COLO829 (cell line): ENCODE measurements at regions not wholly inside any gene's neighbourhood (a gene's known extent, or its start where the extent isn't known, plus 50 kb on each side); places are given as distances from the start of the nearest gene placed in this dataset.

Experiments
- DNase-seq: peaks from one replicate; pipeline ENCODE4 v3.0.0; 2012; ENCODE audit warnings: low spot score

DNA sequence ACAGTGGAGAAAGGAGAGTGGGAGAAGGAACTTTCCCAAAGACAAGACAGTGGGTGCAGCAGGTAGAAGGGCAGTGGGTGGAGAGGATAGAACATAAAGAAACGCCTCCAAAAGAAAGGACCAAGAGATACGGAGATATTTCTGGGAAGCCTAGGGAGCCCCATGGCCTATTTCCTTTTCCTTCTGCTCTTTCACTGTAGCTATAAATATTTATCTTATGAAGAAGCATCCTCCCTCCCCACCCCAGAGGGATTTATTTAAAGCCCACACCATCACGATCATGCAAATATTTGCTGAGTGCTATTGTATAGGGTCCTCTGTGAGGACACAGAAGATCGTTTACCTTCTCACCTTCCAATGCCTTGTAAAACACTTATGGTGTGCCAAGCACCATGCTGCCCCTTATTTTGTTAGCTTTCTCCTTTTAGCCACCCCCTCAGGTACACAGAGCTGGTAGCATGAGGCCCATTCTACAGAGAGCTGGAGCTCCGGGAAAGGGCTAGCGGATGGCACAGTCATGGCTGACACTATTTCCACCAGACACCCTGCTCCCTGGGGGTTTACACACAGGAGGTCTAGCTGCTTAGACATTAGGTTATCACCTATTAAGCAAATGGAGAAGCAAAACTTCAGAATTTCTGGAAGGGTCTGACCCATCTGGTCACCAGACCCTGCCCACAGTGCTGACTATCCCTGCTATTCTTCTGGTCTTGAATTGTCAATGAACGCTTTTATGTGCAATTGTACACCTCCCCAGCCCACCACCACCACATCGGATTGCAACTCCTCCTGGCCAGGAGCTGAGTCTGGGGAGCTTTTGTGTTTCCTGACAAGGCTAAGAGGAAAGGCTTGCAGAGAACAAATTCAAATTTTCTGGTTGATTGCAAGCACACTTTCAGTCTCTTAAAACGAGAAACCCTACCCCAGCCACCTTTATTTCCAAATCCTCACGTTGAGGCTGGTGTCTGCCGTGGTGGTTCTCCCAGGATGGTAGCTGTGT, 91.8 kb upstream of the KLF7 start:
- no peak for DNase-seq

DNA sequence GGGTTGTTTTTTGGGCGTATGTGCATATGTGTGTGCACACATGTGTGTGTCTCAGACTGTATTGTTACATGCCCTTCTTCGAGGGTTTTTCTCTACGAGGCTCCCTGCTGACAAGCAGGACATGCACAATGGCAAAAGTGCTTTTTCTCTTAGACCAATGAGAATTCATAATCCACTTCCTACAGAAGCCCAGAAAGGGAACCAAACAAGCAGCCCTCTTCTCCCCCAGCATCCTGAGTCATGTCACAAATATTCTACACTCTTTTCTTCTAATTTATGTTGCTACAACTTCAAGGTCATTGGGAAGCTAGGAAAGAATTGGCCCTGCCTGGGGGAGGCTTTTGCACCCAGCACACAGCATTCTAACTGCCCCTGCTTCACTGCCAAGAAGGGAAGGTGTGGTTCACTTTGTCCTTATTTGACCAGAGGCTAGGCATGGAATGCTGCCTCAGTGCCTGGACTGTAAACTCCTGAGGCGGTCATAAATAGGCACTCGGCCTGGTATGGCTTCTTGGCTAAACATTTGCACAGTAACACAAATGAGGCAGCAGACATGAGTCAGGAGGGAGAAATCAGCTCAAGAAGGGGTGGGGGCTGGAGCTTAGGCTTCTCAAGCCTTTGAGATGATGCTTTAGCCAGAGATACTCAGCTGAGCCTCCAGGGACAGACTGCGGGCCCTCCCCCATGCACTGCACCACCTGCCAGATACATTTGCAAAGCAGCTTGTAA, 92.7 kb upstream of the KLF7 start:
- peak; percentile 25 for DNase-seq

DNA sequence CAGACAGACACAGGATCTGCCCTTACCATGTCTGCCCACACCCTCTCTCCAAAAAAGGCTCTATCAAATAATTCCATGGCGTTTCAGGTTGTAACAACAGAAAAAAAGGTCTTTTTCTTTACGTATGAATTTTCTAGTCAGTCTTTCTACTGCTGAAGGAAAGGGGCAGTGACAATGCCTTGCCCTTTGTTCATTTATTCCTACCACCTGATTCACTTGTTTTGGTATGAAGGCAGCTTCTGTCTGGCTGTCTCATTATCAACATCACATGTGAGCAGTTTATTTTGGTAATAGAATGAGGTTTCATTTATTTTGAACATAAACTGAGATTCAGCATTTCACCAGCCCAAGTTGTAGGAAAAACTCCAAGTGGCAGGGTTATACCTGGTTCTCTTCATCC, 94.3 kb upstream of the KLF7 start:
- DNase-seq: peak; percentile 61

DNA sequence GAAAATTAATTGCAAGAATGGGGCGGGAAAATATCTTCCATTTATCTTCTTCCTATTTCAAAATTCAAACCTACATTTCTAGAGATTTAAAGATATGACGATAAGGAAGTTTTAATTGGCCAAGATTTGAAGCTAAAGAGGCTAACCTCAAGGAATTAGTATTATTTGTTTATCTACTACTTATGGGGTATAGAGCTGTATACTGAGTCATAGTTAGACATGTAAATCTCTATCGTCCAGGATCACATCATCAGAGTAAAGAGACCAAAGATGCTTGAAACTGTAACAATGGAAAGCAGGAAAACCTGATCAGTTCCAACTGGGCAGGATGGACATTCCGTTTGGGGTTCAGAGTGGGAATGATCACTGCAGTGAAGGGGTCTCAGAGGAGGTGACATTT, 95.2 kb upstream of the KLF7 start:
- DNase-seq: no peak

DNA sequence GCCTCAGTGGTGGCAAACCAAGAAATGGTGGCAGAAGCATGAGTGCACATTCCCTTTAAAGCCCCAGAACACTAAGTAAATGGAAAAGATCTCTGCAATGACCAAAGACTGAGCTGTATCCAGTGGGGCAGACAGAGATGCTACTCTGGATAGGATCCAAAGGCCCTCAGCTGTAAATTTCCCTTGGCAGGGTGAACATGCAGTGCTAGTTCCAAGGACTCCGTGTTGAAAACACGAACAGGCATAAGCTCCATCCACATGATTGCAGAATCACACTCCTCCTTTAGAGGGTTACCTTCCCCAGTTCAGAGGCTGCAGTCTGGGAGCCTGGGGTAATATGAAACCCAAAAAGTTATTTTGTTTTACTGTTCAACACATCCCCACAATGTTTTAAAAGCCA, 98.6 kb upstream of the KLF7 start:
- DNase-seq: no peak

DNA sequence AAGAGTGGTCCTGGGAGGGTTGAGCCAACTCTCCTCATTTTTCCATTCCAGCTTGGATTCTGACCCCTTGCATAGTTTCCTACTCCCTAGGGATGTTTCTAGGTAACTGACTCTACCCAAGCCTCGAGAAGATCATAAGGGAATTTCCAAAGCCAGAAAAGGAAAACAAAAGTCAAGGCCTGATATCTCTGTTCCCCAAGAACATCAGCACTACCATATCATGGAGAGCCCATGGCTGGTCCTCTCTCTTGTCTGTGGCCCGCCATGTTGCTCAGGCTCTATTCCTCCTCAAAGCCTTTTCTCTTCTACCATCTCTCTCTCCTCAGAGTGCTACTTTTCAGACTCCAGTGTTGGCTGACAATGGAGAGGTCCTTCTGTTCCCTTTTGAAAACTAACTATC, 99.6 kb upstream of the KLF7 start:
- no peak for DNase-seq

DNA sequence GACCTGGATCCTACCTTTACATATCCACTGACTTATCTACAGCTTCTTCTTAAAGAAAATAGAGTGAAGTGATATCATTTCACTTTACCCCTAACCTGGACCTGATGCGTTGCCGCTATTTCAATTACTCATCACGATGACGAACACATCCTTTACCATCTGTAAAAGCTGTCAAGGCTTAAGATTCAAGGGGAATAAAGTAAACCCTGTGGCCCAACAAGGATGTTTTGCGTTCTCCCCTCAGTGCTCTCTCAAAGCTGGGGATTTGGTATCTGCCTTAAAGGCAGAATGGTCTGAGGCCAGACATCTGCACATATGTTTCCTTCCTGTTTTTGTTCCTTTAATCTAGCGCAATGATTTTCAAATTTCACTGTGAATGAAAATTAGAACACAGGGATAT, 100.1 kb upstream of the KLF7 start:
- no peak for DNase-seq

DNA sequence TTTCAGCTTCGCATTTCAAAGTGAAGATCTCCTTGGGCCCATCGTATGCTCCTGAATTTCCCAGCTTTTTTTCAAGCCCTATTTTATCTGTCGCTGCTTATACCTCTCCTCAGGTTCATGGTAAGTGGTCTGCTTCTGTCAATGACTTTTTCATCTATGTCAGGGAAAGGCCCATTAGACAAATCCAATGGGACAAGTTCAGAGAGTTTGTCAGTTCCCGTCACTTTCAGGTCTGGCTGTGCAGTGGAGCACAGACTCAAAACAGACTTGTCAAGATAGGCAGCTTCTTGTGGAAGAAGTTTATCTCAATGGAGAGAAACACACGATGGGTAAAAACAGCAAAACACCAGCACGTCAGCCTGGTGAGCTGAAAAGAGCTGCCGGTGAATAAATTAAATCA, 100.9 kb upstream of the KLF7 start:
- DNase-seq: no peak

DNA sequence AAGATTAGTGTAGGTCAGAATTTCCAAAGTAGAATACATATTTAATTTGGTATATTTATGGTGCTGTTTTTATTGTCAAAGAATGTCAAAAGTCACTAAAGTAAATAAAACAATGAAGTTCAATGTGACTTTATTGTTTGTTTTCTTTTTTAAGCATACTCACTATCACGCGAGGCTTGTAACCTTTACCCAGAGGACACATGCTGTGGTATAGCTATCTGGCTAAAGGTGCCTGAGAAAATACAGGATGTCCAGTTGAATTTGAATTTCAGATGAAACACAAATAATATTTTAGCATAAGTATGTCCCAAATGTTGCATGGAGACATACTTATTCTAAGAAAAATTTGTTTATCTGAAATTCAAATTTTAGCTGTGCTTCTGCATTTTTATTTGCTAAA, 103.3 kb upstream of the KLF7 start:
- no peak for DNase-seq

DNA sequence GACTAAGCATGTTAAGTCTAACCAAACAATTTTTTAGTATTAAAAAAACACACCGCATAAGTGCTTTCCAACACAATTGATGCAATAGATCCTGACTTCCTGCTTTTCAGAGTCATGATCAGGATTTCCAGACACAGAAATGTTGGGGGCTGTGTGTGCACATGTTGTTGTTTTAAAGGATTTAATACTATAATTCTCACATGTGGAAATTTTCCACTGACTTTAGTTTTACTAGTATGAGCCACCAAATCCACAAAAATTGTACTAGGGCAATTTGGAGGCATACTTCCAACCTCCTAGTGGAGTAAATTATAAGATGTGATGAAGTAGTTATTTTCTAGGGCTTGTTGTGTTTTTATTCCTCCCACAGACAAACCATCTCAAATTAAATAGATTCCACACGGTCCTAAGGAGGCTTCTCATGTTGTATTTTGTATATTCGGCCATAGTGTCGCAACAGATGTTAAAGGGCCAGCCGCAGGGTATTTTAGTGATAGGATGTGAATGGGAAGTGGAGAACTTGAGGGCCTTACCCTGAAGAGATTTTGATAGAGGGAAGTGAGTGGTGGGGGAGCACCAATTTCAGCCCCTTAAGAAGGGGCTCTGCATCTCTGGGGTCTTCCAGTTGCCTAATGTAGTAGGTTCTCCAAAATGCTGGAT, 108.9 kb upstream of the KLF7 start:
- no peak for DNase-seq

DNA sequence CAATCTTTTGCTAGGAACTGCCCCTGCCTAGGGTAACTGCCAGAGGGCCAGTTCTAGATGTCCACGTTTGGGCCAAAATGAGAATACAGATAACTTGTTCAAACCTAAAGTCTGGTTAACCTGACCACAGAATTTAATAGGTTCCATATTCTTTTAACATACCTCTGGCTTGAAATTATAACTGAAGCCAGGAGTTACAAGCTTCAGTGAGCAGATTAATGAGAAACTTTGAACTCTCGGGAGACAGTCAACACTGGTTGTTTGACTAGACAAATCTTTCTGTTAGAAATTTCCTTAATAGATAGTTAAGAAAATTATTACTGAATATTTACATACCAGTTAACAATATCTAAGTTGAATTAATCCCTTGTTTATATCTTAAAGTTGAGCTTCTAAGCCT, 110.0 kb upstream of the KLF7 start:
- DNase-seq: no peak

DNA sequence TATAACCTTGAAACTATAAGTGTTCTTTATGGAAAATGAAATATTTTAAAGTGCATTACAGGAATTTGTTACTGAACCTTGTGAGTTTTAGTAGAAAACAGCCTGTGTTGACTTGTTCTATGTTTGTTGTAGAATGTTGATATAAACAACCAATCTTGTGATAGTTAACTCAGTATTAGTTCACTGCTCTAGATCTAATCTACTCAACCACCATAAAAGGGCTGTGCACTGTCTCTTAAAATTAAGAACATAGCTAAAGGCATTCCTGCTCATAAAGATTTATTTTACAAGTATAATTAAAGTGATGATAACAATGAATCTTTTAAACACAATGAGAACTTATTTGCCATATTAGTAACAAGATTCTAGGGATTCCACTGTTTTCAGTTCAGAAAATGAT, 110.5 kb upstream of the KLF7 start:
- no peak for DNase-seq

DNA sequence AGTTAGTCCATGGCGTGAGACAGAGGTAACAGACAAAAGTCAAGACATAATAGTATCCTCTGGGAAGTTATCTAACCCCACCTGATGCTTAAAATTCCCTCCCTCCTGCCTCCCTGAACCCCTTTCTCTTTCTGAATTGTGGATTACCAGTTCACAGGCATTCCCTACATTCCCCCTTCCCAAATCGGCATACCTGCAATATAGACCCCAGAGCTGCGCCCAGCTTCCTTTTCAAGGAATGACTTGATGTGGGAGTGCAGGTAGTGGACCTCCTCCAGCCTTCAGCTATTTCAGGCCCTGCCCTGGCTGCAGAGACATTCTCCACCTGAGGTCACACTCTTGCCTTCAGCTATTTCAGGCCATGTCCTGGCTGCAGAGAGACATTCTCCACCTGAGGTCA, 111.1 kb upstream of the KLF7 start:
- no peak for DNase-seq

DNA sequence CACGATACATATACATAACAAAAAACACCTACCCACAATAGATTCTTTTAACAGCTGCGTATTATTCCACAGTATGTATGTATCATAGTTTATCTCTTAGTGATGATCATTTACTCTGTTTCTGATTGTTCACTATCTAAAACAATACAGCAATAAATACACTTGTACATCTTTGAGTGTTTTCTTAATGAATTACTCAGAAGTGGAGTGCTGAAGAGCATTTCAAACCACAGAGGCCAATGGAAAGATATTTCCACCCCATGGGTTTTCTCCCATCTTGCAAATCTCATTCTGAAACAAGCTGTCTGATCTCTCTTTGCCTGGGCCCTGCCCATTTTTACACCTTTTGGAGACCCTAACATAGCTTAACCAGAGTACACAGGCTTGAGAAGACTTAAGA, 113.8 kb upstream of the KLF7 start:
- no peak for DNase-seq

DNA sequence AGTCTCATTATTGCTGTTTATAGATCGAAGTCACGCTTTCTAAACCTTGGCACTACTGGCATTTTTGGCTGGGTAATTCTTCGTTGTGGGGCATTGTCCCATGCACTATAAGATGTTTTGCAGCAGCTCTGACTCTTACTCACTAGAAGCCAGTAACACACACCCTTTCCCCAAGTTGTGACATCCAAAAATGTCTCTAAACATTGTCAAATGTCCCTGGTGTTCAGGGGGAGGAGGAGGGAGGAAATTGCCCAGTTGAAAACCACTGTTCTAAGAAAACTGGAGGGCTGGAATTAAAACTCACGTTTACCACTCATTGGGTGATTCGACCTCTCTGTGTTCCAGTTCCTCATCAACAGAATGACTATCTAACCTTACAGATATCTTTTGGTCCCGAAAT, 115.7 kb upstream of the KLF7 start:
- DNase-seq: no peak

DNA sequence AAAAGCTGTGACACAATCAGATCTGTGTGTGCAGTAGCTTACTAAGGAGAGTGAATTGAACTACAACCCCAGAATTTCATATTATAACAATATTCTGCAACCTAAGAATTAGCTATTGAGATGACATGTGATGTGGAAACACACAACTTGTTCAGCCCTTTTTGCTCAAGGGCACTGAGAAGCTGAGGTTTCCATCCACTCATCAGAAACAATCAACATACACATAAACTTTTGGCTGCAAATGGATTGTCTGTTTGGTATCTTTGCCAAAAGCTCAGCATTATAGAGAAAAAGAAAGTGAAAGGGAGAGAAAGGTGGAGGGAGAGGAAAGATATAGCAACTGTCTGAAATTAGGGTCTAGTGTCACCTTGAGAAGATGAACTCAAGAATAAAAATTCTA, 117.2 kb upstream of the KLF7 start:
- peak; percentile 66 for DNase-seq

DNA sequence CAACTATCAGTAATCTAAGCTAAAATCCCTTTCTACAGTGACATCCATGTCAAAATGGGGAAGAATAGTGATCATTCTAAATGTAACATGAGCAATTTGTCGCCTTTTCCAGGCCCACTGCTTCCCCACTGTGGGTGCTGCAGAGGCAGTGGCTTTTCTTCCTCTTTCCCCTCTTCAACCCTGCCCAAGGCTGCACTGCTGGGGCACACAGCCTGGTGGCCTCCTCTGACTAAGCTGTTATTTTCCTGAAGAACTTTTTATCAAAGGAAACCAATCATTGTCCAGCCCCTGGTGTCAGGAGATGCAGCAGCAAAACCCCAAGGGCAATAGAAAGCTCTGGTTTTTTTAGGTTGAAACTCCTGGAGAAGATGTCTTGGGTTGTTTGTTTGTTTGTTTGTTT, 117.6 kb upstream of the KLF7 start:
- DNase-seq: peak; percentile 28

DNA sequence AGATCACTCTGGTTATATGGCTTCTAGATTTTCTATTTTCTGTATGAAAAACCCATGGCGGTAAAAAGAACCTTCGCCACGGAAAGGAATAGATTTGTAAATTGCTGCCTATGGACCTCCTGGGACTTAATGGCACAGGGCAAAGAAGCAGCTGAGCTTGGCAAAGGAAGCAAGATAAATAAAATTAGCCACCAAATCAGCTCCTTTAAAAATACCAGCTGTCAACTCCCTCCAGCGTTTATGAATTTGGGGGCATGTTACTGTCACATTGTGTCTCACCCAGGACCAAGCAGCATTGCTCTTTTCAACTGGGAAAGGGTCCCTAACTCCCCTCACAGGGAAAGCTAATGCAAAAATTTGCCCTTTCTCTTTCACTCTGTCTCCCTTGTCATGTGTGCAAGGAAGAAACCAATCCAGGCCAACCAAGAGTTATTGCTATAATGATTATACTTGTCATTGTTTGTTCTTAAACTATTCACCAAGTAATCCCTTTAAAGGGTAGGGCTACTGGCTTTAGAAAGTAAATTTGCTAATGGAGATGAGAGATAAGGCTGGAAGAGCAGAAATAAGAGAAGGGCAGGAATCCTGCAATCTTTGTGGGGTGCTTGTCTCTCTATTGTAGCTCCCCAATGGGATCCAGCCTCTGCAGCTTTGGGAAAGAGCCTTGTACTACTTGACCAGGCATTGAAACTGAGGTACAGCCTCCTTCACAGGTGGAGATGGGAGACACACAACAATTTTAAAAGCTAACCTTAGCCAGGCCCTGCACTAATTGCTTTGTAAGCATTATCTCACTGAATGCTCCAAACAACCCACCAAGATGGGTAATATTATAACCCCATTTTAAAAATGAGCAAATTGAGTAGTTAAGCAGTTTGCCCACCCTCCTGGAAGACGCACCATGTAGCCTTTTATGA, 119.1 kb upstream of the KLF7 start:
- no peak for DNase-seq

DNA sequence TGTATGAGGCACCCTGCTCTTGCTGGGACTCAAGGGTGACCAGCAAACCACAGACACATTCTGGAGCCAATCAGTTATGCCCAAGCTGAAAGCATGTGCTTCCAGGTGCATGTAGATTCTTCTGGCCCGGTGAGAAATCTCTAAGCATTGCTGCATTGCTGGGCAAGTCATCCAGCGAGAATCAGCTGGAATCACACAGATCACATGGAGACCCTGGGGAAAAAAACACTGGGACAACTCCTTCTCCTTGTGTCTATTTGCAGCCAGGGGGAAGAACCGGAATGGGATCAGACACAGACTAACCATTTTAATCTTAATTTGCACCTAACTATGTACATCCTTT, 119.7 kb upstream of the KLF7 start:
- DNase-seq: no peak

DNA sequence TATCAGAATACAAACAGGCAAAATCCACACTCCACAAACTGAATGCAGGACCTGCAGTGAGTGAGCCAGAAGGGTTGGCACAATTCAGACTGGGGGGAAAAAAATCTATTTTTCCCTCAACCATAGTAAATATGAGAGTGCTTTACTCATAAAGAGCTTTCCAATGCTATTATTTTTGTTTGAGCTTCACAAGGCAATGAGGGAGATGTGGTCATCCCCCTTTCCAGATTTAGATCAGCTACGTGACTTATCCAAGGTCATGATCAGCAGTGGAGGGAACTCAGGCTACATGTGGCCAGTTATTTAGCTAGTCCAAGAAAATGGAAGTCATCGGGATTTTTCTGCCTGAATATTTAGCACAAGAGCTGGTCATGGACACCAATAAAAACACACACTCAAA, 120.4 kb upstream of the KLF7 start:
- DNase-seq: no peak

DNA sequence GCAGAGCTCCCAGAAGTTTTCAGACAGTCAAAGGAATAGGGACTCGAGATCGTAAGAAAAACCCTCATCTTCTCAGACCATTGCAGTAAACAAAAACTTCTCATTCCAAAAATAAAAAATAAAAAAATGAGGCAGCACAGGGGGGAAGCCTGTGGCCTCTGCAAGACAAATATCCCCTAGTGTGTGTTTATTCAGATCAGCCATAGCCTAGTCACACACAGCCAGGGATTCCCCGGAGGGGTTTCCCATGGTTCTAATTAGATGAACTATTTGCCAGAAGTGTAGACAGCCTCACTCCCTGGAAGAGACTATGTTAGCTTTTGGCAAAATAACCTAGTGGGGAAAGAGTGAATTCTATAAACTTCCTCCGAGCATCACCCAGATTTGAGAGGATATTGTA, 122.9 kb upstream of the KLF7 start:
- DNase-seq: no peak
